ENCODE measurements at regions not wholly inside any gene's neighbourhood (a gene's known extent, or its start where the extent isn't known, plus 50 kb on each side); places are given as distances from the start of the nearest gene placed in this dataset.

- TF ChIP-seq POLR2A (IDR thresholded peaks at IDR 0.05; ENCODE audit: low read depth, low read length) (no peak; the same call in 1 of the 2 replicates), CTCF (conservative IDR thresholded peaks at IDR 0.05; ENCODE audit: low read depth, low read length) (no peak), MAFK (IDR thresholded peaks at IDR 0.05; ENCODE audit: low read depth, low read length) (no peak), RAD21 (IDR thresholded peaks at IDR 0.05; ENCODE audit: low read length) (no peak), SMC3 (IDR thresholded peaks at IDR 0.05; ENCODE audit: low read depth, low read length) (no peak), CEBPB (IDR thresholded peaks at IDR 0.05; ENCODE audit: low read depth, low read length) (no peak), MXI1 (IDR thresholded peaks at IDR 0.05; ENCODE audit: borderline replicate concordance, low read depth, low read length) (no peak), ELK1 (IDR thresholded peaks at IDR 0.05; ENCODE audit: borderline replicate concordance, low read depth, low read length) (no peak), RFX5 (IDR thresholded peaks at IDR 0.05; ENCODE audit: low read depth, low read length) (no peak), USF2 (IDR thresholded peaks at IDR 0.05; ENCODE audit: low read depth, low read length) (no peak), RCOR1 (IDR thresholded peaks at IDR 0.05; ENCODE audit: insufficient replicate concordance, low read length) (no peak), BHLHE40 (IDR thresholded peaks at IDR 0.05; ENCODE audit: low read depth, low read length) (no peak), FOS (IDR thresholded peaks at IDR 0.05; ENCODE audit: low read depth, low read length) (no peak)
Measured at GRCh38 chr1:214958486-214958885, 124.1 kb upstream of the KCNK2 start.

Measured in IMR-90 (cell line).